OCI-LY7 (cell line): ENCODE measurements at regions not wholly inside any gene's neighbourhood (a gene's known extent, or its start where the extent isn't known, plus 50 kb on each side); places are given as distances from the start of the nearest gene placed in this dataset.

Experiments
- CTCF ChIP-seq: fragments of 200-600 bp; sonication (generic); conservative IDR thresholded peaks from 2 replicates; pipeline ENCODE4 v1.5.1; 2014; ENCODE audit warnings: mild to moderate bottlenecking, antibody characterized with exemption, low read length, moderate library complexity, mixed read lengths
- EZH2phosphoT487 ChIP-seq: fragments of 200-600 bp; sonication (generic); IDR thresholded peaks from 2 replicates; pipeline ENCODE4 v1.6.1; 2018; ENCODE audit warnings: low read depth, borderline replicate concordance, mild to moderate bottlenecking, mixed run types, antibody characterized with exemption, low read length, moderate library complexity, mixed read lengths

GRCh38 chr4:160373911-160374310, 1271.0 kb downstream of the RAPGEF2 start:
- TF ChIP-seq EZH2phosphoT487 (no peak), CTCF (no peak)
